ENCODE measurements at regions not wholly inside any gene's neighbourhood (a gene's known extent, or its start where the extent isn't known, plus 50 kb on each side); places are given as distances from the start of the nearest gene placed in this dataset.

- TF ChIP-seq ZNF79 (CRISPR knock-in tag; IDR thresholded peaks at IDR 0.05; ENCODE audit: low read depth): no peak
Measured at GRCh38 chr18:42296192-42296591, 341.2 kb downstream of the PIK3C3 start (continued).

GRCh38 chr18:42296723-42297122, 341.7 kb downstream of the PIK3C3 start:
- DNase-seq (ENCODE audit: extremely low read depth in 1 of 4, low spot score in 3 of 4) (no peak), FAIRE-seq (no peak), ATAC-seq (no peak)
- Histone ChIP-seq H3K4me1 (replicated peaks in 1 of 2; ENCODE audit: control insufficient read depth in 2 of 2, insufficient read depth in 2 of 2, low read length in 2 of 2) (no peaks in the 10 kb centered on the region), H3K4me2 (ENCODE audit: insufficient read depth, low read length) (no peak overlapping the region), H2AFZ (ENCODE audit: low read depth, low read length) (no peak overlapping the region), H3K9me3 (replicated peaks; ENCODE audit: control insufficient read depth, insufficient read depth, low read depth, low read length) (no peaks in the 10 kb centered on the region), H3K4me3 (no peak overlapping the region), H3K27ac (ENCODE audit: extremely low read depth, low read depth, low read length) (no peak overlapping the region), H3K9me1 (ENCODE audit: control insufficient read depth, insufficient read depth, low read length) (no peaks in the 10 kb centered on the region), H3K36me3 (ENCODE audit: control insufficient read depth, insufficient read depth, low read length) (no peaks in the 10 kb centered on the region), H3K79me2 (ENCODE audit: control insufficient read depth, insufficient read depth, low read length) (no peaks in the 10 kb centered on the region), H3K9ac (ENCODE audit: insufficient read depth in 1 of 2, low read depth in 2 of 2, low read length in 2 of 2) (no peak overlapping the region), H4K20me1 (replicated peaks; ENCODE audit: control insufficient read depth, insufficient read depth, low read length) (no peaks in the 10 kb centered on the region), H3K27me3 (ENCODE audit: control insufficient read depth in 2 of 2, insufficient read depth in 2 of 2, low read length in 2 of 2) (no peaks in the 10 kb centered on the region)
- TF ChIP-seq CREB3 (tag; conservative IDR thresholded peaks at IDR 0.05; ENCODE audit: low read depth) (no peak), TCF15 (CRISPR knock-in tag; IDR thresholded peaks at IDR 0.05) (no peak), GABPA (tag; conservative IDR thresholded peaks at IDR 0.05; ENCODE audit: low read depth) (no peak), RBM34 (IDR thresholded peaks at IDR 0.05; ENCODE audit: borderline replicate concordance, insufficient read depth, low read length) (no peak), ZNF347 (CRISPR knock-in tag; IDR thresholded peaks at IDR 0.05; ENCODE audit: low read depth) (no peak), SPI1 (IDR thresholded peaks at IDR 0.05; ENCODE audit: borderline replicate concordance, low read depth, low read length) (no peak)
- POLR2A ChIA-PET: no interaction called here
- in situ Hi-C loops (cut with MboI): loop anchor here (10.0 kb wide), 1 partner anchor 978 kb away; the partner anchor contains the start of gene SYT4
- intact Hi-C loops (cut with micrococcal nuclease): loop anchor here (5.0 kb wide), 1 partner anchor 976 kb away; no protein-coding TSS in a partner anchor
- CTCF ChIA-PET (ENCODE audit: low intra/inter-chr PET ratio): no interaction called here
- no TSS peak for BruUV-seq (replicated peaks)
